ENCODE measurements at regions not wholly inside any gene's neighbourhood (a gene's known extent, or its start where the extent isn't known, plus 50 kb on each side); places are given as distances from the start of the nearest gene placed in this dataset.

DNA sequence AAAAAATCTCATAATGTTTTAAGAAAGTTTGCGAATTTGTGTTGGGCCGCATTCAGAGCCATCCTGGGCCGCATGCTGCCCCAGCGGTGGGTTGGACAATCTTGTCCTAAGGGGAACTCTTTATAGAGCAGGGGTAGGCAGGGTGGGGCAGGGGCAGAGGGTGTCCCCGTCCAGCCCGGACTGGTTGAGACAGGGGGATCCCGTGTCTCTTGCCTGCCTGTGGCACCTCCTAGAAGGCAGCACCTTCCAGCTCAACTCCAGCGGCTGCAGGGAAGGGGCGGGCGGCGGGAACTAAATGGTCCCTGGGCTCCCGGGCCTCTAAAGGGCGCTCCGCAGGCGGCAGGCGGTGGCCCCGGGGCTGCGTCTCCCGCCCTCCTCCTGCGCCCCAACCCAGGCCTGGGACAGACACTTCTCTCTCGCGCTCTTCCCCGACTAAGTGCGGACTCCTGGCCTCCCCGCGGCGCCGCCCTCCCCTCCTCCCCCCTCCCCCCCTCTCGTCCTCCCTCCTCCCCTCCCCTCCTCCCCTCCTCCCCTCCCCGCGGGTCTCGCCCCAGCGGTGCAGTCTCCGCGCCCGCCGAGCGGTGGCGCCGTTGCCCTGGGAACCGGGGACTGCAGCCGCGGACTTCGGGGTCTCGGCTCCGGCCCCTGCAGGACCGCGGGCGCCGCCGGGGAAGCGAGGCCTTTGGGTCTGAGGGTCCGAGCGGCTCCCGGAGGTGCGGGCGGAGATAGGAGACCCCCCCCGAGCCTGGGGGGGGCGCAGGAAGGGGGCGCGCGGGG lies 132.6 kb downstream of the MRPL36 start:
- peak; percentile 38 for DNase-seq

DNA sequence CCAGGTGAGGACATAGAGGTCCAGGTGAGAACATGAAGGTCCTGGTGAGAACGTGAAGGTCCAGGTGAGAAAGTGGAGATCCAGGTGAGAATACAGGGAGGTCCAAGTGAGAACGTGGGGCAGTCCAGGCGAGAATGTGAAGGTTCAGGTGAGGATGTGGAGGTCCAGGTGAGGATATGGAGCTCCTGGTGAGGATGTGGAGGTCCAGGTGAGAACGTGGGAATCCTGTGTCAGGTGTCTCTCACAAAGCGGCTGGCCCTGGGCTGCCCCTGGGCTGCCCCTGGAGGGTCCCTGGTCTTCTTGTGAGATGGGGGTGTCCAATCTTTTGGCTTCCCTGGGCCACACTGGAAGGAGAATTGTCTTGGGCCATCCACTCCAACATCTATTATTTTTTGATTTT lies 133.4 kb downstream of the MRPL36 start:
- no peak for DNase-seq

DNA sequence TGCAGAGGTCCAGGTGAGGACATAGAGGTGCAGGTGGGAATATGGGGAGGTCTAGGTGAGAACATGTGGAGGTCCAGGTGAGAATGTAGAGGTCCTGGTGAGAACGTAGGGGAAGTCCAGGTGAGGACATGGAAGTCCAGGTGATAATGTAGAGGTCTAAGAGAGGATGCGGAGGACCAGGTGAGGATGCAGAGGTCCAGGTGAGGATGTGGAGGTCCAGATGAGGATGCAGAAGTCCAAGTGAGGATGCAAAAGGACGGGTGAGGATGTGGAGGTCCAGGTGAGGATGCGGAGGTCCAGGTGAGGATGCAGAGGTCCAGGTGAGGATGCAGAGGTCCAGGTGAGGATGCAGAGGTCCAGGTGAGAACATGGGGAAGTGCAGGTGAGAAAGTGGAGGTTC lies 133.8 kb downstream of the MRPL36 start:
- no peak for DNase-seq

DNA sequence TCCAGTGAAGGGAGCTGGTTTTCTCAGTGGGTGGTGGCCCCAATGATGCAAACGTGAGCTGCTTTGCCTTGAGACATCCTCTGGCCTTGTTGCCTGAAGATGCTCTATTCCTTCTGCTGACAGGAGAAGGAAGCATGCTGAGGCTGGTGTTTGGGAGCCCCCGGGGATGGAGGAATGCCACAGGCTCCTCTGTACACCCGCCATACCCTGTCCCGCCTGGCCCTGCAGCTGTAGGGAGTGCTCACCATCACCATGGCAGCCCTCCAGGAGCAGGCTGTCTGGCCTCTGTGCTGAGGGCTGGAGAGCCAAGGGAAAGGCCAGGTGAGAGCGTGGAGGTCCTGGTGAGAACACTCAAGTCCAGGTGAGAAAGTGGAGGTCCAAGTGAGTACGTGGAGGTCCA lies 134.4 kb downstream of the MRPL36 start:
- DNase-seq: no peak

DNA sequence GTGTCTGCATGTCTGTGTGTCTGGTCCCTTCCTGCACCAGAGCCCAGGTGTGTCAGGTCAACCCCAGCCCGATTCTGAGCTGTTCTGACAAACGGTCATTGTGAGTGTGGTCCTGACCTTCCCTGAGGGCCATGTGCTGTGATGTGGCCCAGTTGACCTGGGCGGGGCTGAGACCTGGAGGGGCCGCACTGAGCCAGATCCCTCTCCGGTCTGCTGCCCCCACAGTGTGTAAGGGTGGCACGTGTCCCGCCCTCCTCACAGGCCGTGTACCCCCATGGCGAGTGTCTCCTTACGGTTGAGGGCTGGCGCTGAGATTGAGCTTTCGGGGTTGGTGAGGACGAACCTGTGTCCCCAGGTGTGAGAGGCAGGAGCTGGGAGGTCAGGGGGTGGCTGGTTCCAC lies 136.5 kb downstream of the MRPL36 start:
- DNase-seq: no peak

DNA sequence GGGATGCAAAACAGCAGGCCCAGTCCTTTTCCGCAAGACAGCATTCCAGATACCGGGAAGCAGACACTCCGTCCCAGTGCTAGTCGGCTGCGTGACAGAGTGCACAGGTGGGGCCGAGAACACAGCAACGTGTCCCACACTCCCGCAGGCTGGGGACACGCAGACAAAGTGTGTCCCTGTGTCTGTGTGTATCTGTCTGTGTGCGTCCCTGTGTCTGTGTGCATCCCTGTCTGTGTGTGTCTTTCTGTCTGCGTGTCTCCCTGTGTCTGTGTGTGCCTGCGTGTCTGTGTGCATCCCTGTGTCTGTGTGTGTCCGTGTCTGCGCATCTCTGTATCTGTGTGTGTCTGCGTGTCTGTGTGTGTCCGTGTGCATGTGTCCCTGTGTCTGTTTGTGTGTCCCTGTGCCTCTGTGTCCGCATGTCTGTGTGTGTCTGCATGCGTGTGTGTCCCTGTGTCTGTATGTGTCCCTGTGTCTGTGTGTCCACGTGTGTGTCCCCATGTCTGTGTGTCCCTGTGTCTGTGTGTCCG lies 137.0 kb downstream of the MRPL36 start:
- DNase-seq: no peak

DNA sequence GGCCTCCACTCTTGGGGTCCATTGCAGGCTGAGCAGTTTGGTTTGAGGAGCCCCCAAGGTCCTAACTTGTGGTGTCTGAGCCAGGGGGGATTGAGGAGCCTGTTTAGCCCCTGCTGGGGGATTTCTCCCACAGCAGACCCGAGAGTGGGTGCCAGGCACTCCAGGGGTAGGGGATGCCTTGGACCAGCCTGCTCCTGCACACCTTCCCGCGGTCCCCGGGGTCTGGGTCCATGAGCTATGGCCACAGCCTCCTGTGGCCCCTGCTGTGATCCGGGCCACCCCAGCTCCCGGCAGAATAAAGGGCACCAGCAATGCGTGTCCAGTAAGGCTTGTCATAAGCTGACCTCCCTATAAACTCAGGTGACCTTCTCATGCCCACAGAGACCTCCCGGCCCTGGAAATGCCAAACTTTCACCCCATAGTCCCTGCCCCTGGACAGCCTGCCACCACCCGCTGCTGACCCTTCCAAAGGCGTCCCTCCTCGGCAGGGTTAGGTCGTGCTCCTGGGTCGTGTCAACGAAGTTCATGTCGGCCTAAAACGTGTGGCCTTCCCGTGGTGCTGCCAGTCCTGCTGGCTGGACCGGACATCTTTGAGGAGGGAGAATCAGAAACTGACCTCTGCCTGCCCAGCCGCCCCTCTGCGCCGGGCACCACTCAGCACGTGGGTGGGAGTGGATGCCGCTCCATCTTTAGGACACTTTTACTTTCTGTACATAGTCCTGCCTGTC lies 137.6 kb downstream of the MRPL36 start:
- DNase-seq: no peak

DNA sequence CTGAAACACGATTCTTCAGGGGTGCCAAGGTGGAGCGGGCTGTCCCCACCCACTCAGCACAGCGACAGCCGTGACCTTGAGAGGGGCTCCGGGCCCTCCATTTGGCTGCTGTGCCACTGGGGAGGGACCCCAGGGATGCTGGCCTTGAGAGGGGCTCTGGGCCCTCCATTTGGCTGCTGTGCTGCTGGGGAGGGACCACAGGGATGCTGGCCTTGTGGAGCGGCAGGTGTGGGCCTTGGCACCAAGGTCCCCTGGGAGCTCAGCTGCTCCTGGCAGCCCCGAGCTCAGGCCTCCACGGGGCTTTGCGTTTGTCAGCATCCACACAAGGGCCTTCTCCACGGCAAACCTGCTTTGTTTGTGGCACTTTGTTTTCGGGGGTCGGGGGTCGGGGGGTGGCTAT lies 137.6 kb upstream of the LPCAT1 start:
- DNase-seq: no peak

DNA sequence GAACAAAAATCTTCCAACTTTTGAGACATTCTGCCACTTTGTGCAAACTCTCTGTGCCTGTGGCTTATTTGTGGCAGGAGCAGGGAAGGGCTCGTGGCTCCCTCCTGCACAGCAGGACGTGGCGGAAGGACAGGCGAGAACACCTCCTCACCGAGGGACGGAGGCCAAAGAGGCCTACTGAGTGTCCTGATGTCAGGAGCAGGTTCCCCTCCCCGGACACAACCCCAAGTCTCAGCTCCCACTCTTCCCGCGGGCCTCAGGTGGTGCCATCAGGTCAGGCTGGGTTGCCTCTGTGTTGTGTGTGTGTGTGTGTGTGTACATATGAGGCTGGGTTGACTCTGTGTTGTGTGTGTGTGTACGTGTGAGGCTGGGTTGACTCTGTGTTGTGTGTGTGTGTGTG lies 136.8 kb upstream of the LPCAT1 start:
- DNase-seq: no peak

DNA sequence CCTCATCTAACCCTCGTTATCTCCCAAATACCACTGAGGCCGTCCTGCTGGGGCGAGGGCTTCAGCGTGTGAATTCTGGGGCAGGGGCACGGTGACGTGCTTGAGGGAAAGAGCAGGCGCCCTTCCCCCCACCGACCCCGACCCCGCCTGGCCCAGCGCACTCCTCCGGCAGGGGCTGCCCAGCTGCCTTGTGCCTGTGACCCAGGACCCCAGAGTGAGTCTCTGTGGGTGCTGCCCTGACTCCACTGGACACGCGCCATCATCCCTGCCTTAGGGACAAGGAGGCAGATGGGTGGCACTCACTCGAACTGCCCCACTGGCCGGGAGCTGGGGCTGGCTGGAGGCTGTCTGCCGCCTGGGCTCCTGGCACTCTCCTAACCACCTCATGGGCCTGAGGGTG lies 136.2 kb upstream of the LPCAT1 start:
- DNase-seq: no peak

DNA sequence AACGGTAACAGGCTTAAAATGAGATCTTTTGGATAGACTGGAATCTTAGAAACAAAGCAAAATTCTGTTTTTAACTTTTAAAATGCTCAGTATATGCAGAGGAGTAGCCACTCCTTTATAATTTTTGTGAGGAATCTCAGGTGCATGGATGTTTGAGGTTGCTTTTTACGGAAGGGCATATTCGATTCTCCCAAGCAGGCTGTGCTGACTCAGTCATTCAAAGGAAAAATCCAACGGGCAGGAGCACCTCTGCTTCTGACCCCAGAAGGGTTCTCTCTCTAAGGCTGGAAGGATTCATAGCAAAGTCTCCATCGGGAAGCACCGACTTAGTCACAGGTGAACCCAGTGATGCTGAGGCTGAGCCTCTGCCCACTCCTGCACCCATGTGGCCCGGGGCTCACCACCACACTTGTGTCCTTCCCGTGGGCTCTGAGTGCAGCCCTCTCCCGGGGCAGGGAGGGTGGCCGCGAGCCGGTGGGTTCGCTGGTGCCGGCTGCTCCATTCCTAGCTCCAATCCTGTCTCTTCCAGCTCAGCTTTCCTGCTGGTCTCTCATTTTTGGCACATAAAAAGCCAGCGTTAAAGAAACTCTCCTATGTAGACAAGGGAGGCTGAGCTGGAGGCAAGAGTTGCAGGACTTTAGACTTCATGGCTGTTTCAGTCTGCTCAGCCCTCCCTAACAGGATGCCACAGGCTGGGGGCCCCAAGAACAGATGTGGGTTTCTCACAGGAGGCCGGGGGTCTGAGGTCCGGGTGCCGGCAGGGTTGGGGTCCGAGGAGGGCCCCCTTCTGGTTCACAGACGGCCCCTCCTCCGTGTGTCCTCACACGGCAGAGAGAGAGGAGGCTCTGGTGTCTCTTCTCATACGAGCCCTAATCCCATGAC lies 135.6 kb upstream of the LPCAT1 start:
- no peak for DNase-seq

DNA sequence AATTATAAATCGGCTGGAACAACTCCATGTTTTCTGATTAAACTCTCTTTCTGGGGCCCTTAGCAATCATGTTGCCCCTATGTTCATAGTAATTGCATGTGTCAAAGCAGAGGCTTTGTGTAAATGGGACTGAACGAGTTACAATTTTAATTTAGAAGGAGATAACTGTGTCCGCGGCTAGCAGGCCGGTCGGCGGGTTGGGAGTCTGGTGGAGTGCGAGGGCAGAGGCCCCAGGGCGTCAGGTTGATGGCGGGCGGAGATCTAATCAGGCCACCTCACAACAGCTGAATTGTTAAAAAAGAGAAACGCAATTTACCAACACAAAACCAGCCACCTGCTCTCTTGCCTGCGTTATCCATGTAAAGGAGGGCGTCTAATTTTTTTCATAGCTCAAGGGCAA lies 134.9 kb upstream of the LPCAT1 start:
- DNase-seq: no peak

DNA sequence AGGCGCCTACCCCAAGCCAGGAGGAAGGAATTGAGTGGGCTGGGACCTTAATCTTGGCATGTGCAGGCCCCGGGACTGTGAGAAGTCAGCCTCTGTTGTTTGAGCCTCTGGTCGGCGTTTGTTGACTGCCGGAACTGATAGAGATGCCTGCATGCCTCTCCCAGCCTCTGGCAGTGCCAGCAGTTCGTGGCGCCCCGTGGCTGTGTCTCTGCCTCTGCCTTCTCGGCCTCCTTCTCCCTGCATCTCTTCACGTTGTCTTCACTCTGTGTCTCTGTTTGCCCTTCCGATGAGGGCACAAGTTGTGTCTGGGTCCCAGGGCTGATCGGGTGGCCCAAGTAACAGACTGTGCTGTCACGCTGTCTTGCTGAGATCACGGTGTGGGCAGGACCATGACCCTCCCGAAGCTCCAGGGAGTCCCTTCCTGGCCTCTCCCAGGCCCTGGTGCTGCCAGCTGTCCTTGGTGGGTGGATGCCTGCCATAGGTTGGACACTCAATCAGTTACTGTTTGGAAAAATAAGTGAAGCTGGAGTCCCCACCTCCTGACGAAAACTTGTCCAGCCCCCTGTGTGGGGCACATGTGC lies 133.5 kb upstream of the LPCAT1 start:
- DNase-seq: no peak

DNA sequence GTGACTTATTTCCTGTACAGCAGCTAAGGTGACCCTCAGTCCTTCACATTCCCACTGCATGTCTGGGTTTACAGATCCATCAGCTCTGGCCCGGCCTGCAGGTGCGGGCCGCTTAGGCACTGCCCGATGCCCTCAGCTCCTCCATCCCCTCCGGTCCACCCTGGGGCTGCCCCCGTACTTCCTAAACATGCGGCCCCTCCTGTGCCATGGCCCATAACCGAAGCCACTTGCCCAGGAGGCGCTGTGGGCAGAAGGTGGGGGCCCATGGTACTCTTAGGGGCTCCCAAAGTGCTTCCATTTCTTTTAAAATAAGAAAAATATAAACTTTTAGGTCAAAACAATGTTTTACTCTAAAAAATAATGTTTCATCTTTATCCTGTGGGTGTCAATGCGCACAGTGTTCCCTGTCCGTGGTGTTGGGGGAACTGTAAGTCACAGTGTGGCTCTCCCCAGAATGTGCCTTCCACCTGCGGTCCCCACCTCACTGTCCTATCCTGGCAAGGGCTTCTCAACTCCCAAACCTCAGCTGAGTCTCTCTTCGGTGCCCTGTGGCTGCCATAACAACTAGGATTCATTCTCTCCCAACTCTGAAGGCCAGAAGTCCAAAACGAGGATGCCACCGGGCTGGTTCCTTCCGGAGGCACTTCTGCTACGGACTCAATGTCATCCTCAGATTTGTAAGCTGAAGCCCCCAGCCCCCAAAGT lies 132.7 kb upstream of the LPCAT1 start:
- no peak for DNase-seq

DNA sequence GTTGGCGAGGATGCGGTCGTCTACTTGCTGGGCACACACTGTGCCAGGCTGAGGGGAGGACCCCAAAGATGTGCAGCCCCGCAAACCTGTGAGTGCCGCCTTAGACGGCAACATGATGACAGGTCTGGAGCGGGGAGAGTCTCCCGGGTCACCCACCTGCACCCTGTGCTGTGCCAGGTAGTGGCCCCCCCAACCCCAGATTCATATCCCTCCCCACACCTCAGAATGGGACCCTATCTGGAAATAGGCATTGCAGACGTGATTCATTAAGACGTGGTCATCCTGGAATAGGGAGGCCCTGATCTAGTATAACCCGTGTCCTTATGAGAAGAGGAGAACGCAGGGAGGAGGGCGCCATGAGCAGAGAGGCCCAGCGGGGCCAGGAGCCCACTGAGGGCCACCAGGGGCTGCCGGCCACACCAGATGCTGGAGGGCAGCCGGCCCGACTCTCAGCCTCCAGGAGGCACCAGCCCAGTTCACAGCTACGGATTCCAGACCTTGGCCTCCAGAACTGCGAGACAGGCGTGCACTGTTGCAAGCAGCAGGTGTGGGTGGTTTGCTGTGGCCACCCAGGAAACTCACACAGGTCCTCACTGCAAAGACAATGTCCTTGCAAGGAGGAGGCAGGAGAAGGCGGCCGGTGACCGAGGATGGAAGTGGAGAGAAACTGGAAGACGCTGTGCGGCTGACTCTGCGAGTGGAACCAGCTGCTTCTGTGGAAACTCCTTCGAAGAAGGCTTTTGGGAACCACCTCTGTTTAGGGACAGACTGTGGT lies 131.9 kb upstream of the LPCAT1 start:
- no peak for DNase-seq

DNA sequence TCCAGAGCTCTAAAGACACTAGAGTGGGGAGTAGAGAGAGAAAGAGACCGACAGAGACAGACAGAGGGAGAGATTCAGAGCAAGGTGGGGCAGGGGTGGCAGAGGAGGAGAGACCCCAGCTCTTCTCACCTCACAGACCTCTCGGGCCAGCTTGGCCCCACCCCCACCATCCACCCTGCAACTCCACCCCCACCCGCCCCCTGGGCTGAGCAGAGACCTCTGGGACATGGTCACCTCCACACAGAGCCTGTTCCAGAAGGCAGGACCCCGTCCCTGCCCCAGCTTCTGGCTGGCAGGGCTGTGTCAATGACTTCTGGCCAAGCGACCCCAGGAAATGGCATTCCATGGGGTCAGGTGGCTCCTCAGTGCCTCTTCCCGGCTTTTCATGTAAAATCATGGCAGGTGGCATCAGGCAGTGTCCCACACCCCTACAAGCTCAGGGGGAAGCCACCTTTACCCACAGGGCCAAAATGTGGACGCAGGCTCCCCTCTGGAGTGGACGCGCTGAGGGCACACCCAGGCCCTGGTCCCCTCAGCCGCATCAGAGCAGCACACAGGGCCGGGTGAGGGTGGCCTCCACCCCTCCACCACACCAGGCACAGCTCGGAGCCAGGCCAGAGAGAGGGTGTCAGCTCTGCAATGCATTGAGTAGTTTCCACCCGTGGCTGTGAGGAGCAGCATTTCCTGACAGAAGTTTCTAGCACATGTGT lies 131.2 kb upstream of the LPCAT1 start:
- no peak for DNase-seq

DNA sequence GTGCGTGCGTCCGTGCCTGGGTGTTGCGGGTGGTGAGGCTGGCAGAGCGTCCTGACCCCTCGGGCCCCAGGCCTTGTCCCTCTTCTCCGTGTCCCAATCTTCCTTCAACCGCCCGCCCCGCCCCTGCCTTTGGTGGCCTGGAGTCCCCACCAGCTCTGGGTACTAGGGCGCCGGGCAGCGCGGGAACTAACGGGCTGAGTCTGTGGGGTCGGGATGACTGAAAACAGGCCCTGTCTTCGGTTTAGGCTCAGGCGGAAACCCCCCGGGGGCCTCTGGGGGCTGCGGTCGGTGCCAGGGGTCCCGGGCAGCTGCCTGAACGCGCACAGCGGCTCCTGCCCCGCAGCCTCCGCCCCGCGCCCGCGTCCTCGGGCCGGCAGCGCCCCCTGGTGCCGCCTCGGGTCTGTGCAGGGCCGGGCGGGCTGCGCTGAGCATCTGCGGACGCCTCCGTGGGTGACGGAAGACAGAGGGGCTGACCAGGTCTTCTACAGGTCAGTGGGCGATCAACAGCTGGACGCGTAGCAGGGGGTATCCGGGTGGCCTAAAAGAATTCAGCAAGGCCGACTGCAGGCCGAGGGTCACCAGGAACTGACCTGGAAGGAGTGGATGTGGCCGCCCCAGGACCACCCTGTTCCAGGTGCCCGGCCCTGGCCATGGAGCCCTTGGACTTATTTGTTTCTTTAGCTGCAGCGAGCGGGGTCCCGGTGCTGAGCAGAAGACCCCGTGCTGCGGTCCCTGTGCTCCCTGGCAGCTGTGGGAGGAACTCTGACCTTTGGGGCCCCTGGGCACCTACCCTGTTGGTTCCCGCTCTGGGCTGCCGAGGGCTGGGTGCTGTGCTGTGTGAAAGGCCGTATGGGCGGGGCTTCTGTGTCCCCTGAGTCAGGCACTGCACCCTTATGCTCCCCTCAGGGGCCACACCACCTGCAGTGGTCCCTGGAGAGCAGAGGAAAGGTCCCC lies 130.2 kb upstream of the LPCAT1 start:
- peak; percentile 25 for DNase-seq

DNA sequence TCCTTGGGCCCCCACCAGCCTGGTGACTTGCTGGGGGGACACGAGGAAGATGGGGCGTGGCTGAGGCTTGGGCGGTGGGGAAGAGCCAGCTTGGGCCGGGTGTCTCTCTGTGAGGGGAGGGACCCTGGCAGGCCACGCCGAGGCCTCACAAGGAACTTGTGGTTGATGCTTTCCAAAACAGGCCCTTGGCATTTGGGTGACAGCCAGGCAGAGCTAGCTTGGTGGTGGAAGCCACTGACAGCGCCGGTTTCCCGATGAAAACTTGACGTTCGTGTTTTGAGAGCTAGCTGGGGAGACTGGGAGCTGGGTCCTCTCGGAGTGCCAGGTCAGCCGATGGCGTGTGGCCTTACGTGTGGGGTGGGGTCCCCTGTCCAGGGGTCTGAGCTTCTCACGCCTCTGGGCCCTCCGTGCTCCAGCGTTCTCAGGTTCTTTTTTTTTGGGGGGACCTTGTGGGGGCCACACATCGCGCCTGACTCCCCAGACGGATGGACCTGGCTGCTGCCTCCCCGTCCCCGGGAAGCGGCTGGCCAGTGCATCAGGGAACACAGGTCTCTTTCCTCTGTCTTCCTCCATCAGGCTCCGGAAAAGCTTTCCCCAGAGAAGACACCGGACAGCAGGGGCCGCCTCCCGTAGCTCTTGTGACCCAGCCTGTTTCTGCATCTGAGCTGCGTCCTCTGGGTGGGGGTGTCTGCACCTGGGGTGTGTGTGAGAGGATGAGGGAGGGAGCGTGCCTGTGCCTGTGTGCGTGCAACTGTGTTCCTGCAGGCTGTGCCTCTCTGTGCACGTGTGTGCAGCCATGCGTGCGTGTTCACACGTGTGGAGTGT lies 129.3 kb upstream of the LPCAT1 start:
- no peak for DNase-seq
